Thyroid gland (tissue), 4 donors: ENCODE measurements at regions not wholly inside any gene's neighbourhood (a gene's known extent, or its start where the extent isn't known, plus 50 kb on each side); places are given as distances from the start of the nearest gene placed in this dataset.

ENCODE experiments used
- CTCF ChIP-seq, 6 experiments: fragments of 200-600 bp in 3 of 6; fragments of 450-650 bp in 3 of 6; sonication (generic) in 3 of 6; IDR thresholded peaks; one replicate each; pipeline ENCODE4 v1.5.1; 2016 to 2019; ENCODE audit warnings: antibody characterized with exemption in 6 of 6, mild to moderate bottlenecking in 2 of 6, inconsistent platforms in 1 of 6, moderate library complexity in 1 of 6
- POLR2A ChIP-seq, 2 donors: fragments of 450-650 bp; IDR thresholded peaks; one replicate each; pipeline ENCODE4 v1.6.1; 2017; ENCODE audit warnings: antibody characterized with exemption in 2 of 2, mild to moderate bottlenecking in 2 of 2, moderate library complexity in 1 of 2

- TF ChIP-seq CTCF (IDR thresholded peaks at IDR 0.05) = no peak
- no peak for TF ChIP-seq POLR2A (IDR thresholded peaks at IDR 0.05)
Measured at GRCh38 chr16:6536411-6536810, 796.2 kb upstream of the RBFOX1 start.
